ENCODE measurements at regions not wholly inside any gene's neighbourhood (a gene's known extent, or its start where the extent isn't known, plus 50 kb on each side); places are given as distances from the start of the nearest gene placed in this dataset.

DNA sequence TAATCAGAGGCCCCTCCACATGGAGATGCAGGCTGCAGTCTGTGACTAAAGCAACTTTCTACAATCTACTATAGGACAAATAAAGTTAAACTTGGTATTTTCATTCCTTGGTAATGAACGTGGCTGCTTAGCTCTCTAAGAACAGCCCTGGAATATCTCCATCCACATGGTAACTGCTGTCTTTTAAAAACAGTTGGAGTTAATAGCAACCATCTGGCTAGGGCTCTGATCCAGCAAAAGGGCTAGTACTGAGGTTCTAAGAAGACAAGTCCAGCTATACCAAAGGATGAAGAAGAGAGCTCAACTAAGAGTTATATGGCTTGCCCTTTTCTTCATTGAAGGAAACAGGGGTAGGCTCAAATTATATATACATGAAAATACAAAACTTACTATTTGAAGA is 920.1 kb downstream of the FLRT2 start:
- no peak overlapping the region for H3K27ac Mint-ChIP-seq (ENCODE audit: unreplicated experiment)
- H3K27me3 Mint-ChIP-seq (ENCODE audit: unreplicated experiment) = no peaks in the 10 kb centered on the region
- TF ChIP-seq, protein P1, sequence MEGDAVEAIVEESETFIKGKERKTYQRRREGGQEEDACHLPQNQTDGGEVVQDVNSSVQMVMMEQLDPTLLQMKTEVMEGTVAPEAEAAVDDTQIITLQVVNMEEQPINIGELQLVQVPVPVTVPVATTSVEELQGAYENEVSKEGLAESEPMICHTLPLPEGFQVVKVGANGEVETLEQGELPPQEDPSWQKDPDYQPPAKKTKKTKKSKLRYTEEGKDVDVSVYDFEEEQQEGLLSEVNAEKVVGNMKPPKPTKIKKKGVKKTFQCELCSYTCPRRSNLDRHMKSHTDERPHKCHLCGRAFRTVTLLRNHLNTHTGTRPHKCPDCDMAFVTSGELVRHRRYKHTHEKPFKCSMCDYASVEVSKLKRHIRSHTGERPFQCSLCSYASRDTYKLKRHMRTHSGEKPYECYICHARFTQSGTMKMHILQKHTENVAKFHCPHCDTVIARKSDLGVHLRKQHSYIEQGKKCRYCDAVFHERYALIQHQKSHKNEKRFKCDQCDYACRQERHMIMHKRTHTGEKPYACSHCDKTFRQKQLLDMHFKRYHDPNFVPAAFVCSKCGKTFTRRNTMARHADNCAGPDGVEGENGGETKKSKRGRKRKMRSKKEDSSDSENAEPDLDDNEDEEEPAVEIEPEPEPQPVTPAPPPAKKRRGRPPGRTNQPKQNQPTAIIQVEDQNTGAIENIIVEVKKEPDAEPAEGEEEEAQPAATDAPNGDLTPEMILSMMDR (IDR thresholded peaks at IDR 0.05; ENCODE audit: unreplicated experiment) = no peak
- CTCF ChIA-PET = no interaction called here
- no peak overlapping the region for H3K4me3 Mint-ChIP-seq (ENCODE audit: low read depth, unreplicated experiment)
- BruUV-seq (replicated peaks) = no TSS peak
- DNase-seq = no peak
- no peaks in the 10 kb centered on the region for H3K9me3 Mint-ChIP-seq (ENCODE audit: low read depth, unreplicated experiment)
- H3K36me3 Mint-ChIP-seq (ENCODE audit: insufficient read depth, unreplicated experiment) = no peaks in the 10 kb centered on the region
- H3K4me1 Mint-ChIP-seq (ENCODE audit: low read depth, unreplicated experiment) = no peaks in the 10 kb centered on the region
- intact Hi-C loops (cut with micrococcal nuclease; ENCODE audit: unreplicated experiment) = no loop called here

DNA sequence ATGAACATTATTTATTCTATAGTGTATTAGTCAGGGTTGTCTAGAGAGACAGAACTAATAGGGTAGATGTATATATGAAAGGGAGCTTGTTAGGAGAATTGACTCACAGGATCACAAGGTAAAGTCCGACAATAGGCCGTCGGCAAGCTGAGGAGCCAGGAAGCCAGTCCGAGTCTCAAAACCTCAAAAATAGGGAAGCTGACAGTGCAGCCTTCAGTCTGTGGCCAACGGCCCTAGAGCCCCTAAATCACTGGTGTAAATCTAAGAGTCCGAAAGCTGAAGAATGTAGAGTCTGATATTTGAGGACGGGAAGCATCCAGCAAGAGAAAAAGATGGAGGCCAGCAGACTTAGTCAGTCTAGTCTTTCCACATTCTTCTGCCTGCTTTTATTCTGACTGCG is 912.2 kb downstream of the FLRT2 start:
- TF ChIP-seq, protein P1 (IDR thresholded peaks at IDR 0.05; ENCODE audit: unreplicated experiment) = no peak
- no peak for DNase-seq
- H3K27ac Mint-ChIP-seq (ENCODE audit: unreplicated experiment) = no peak overlapping the region
- no peaks in the 10 kb centered on the region for H3K4me1 Mint-ChIP-seq (ENCODE audit: low read depth, unreplicated experiment)
- CTCF ChIA-PET = no interaction called here
- no peaks in the 10 kb centered on the region for H3K36me3 Mint-ChIP-seq (ENCODE audit: insufficient read depth, unreplicated experiment)
- H3K9me3 Mint-ChIP-seq (ENCODE audit: low read depth, unreplicated experiment) = peaks cover 2% of the 10 kb centered on the region
- H3K4me3 Mint-ChIP-seq (ENCODE audit: low read depth, unreplicated experiment) = no peak overlapping the region
- BruUV-seq (replicated peaks) = no TSS peak
- H3K27me3 Mint-ChIP-seq (ENCODE audit: unreplicated experiment) = no peaks in the 10 kb centered on the region
- intact Hi-C loops (cut with micrococcal nuclease; ENCODE audit: unreplicated experiment) = no loop called here

DNA sequence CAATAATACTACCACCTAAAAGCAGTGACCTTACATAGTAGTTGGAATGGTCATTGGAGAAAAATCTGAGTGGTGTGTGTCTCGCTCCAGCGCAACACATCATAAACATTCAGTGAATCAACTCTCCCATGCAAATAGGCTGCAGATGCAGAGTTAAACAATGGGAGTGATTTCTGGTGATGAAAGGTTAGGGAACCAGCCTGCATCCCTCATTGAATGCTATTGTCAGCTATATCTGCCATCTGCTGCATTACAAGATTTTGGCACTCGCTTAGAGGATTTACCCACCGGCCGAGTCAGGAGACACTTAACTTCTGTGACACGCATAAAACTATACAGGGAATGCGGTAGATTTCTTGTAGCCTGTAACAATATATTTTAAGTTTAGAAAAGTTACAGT is 900.9 kb downstream of the FLRT2 start:
- Mint-ChIP-seq H3K4me1 (ENCODE audit: low read depth, unreplicated experiment) (no peaks in the 10 kb centered on the region), H3K27ac (ENCODE audit: unreplicated experiment) (no peak overlapping the region), H3K9me3 (ENCODE audit: low read depth, unreplicated experiment) (no peaks in the 10 kb centered on the region), H3K36me3 (ENCODE audit: insufficient read depth, unreplicated experiment) (no peaks in the 10 kb centered on the region), H3K27me3 (ENCODE audit: unreplicated experiment) (no peaks in the 10 kb centered on the region), H3K4me3 (ENCODE audit: low read depth, unreplicated experiment) (no peak overlapping the region)
- CTCF ChIA-PET = no interaction called here
- intact Hi-C loops (cut with micrococcal nuclease; ENCODE audit: unreplicated experiment) = no loop called here
- no peak for DNase-seq
- BruUV-seq (replicated peaks) = no TSS peak
- TF ChIP-seq, protein P1 (IDR thresholded peaks at IDR 0.05; ENCODE audit: unreplicated experiment) = no peak

DNA sequence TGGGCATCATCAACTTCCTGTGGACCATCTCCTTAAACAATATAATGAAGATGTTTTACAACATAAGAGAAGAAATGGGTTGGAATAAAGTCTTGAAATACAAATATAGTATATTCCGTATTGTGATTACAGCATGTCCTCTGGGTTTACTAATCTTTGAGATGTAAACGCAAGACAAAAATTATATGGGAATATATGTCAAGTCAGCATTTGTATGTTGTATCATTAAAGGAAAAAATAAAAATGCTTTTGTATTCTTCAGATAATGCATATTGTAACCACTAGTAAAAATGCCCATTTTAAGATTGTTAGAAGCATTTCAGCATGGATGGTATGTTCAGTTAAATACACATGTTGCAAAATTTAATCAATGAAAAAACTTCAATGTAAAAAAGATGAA is 893.3 kb downstream of the FLRT2 start:
- H3K36me3 Mint-ChIP-seq (ENCODE audit: insufficient read depth, unreplicated experiment) = no peaks in the 10 kb centered on the region
- no TSS peak for BruUV-seq (replicated peaks)
- CTCF ChIA-PET = no interaction called here
- TF ChIP-seq, protein P1 (IDR thresholded peaks at IDR 0.05; ENCODE audit: unreplicated experiment) = no peak
- DNase-seq = no peak
- peaks cover 3% of the 10 kb centered on the region for H3K9me3 Mint-ChIP-seq (ENCODE audit: low read depth, unreplicated experiment)
- no peaks in the 10 kb centered on the region for H3K27me3 Mint-ChIP-seq (ENCODE audit: unreplicated experiment)
- intact Hi-C loops (cut with micrococcal nuclease; ENCODE audit: unreplicated experiment) = no loop called here
- no peak overlapping the region for H3K4me3 Mint-ChIP-seq (ENCODE audit: low read depth, unreplicated experiment)
- no peak overlapping the region for H3K27ac Mint-ChIP-seq (ENCODE audit: unreplicated experiment)
- H3K4me1 Mint-ChIP-seq (ENCODE audit: low read depth, unreplicated experiment) = no peaks in the 10 kb centered on the region

DNA sequence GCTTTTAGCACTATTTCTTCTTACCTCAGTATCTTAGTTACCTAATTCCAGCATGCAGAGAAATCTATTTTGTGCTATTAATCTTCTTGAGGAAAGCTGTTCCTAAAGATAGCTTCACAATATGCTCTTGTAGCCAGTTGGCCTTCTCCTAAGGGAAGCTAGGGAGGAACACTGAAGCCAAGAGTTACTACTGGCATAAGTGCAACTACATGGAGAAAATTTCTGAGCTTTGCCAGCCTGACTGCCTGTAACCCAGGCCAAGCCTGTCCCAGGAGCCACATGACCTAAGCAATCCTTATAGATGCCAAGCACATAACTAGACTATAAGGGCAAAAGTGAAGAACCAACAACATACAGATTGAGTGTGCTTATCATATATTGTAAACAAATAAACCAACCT is 890.2 kb downstream of the FLRT2 start:
- Mint-ChIP-seq H3K4me1 (ENCODE audit: low read depth, unreplicated experiment) (no peaks in the 10 kb centered on the region), H3K27ac (ENCODE audit: unreplicated experiment) (no peak overlapping the region), H3K36me3 (ENCODE audit: insufficient read depth, unreplicated experiment) (no peaks in the 10 kb centered on the region), H3K9me3 (ENCODE audit: low read depth, unreplicated experiment) (no peaks in the 10 kb centered on the region), H3K4me3 (ENCODE audit: low read depth, unreplicated experiment) (no peak overlapping the region), H3K27me3 (ENCODE audit: unreplicated experiment) (no peaks in the 10 kb centered on the region)
- CTCF ChIA-PET = no interaction called here
- no peak for DNase-seq
- no TSS peak for BruUV-seq (replicated peaks)
- intact Hi-C loops (cut with micrococcal nuclease; ENCODE audit: unreplicated experiment) = no loop called here
- TF ChIP-seq, protein P1 (IDR thresholded peaks at IDR 0.05; ENCODE audit: unreplicated experiment) = no peak

Data from Calu3 (cell line).